ENCODE measurements at regions not wholly inside any gene's neighbourhood (a gene's known extent, or its start where the extent isn't known, plus 50 kb on each side); places are given as distances from the start of the nearest gene placed in this dataset.
A peak's percentile ranks its signal among the peaks of the same experiment; 100 is the strongest.

DNA sequence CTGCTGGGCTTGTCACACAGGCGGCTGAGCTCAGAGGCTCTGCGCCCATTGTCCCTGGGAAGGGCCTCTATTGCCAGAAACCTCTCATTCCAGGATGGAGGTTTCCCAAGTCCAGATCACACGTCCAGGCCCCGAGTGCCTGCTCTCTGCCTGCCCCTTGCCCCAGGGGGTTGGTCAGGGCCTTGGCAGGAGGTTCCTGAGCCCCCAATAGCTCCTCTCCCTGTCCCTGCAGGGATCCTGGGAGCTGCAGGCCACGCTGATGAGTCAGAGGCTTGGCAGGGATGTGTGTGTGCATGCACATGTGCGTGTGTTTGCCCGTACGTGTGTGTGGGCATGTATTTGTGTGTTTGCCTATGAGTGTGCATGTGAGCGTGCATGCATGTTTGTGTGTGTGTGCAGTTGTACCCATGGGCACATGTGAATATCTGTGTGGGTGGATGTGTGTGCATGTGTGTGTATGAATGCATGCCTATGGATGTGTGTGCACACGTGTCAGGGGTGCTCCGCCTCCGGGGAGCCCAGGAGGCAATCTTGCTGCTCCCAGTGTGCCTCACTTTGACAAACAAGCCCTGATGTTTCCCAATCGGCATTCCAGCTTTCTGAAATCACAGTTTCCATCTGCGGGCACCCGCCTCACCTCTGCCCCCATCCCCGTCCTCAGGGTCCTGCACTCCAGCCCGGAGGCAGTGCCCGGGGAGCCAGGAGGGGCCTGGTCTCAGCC is 98.4 kb upstream of the GSE1 start (continued):
- TF ChIP-seq ZNF318 (CRISPR knock-in tag; IDR thresholded peaks at IDR 0.05): peak; percentile 95
- TF ChIP-seq ZNF883 (CRISPR knock-in tag; IDR thresholded peaks at IDR 0.05; ENCODE audit: not compliant biosample characterization): peak; percentile 89
- TF ChIP-seq NFYB (CRISPR knock-in tag; IDR thresholded peaks at IDR 0.05): no peak
- no peak; the same call in 1 of the 2 replicates for TF ChIP-seq ETV6 (CRISPR knock-in tag; conservative IDR thresholded peaks at IDR 0.05)
- TF ChIP-seq, protein P1, sequence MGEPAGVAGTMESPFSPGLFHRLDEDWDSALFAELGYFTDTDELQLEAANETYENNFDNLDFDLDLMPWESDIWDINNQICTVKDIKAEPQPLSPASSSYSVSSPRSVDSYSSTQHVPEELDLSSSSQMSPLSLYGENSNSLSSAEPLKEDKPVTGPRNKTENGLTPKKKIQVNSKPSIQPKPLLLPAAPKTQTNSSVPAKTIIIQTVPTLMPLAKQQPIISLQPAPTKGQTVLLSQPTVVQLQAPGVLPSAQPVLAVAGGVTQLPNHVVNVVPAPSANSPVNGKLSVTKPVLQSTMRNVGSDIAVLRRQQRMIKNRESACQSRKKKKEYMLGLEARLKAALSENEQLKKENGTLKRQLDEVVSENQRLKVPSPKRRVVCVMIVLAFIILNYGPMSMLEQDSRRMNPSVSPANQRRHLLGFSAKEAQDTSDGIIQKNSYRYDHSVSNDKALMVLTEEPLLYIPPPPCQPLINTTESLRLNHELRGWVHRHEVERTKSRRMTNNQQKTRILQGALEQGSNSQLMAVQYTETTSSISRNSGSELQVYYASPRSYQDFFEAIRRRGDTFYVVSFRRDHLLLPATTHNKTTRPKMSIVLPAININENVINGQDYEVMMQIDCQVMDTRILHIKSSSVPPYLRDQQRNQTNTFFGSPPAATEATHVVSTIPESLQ (CRISPR knock-in tag; conservative IDR thresholded peaks at IDR 0.05): no peak; the same call in 1 of the 2 replicates
- TF ChIP-seq, protein P2, sequence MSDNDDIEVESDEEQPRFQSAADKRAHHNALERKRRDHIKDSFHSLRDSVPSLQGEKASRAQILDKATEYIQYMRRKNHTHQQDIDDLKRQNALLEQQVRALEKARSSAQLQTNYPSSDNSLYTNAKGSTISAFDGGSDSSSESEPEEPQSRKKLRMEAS (IDR thresholded peaks at IDR 0.05): peak; percentile 97
- no peak for TF ChIP-seq HDAC6 (IDR thresholded peaks at IDR 0.05; ENCODE audit: low read depth, low read length)
- TF ChIP-seq ZNF879 (CRISPR knock-in tag; IDR thresholded peaks at IDR 0.05): 0 out of 2 replicates have a peak, but pooled peaks have one; percentile 68
- TF ChIP-seq PHB2 (IDR thresholded peaks at IDR 0.05; ENCODE audit: partially characterized antibody): no peak
- TF ChIP-seq ETV5 (CRISPR knock-in tag; IDR thresholded peaks at IDR 0.05; ENCODE audit: borderline replicate concordance): peak; percentile 78
- peak; percentile 96 for TF ChIP-seq FOXJ3 (CRISPR knock-in tag; IDR thresholded peaks at IDR 0.05; ENCODE audit: borderline replicate concordance)
- TF ChIP-seq, protein P3, sequence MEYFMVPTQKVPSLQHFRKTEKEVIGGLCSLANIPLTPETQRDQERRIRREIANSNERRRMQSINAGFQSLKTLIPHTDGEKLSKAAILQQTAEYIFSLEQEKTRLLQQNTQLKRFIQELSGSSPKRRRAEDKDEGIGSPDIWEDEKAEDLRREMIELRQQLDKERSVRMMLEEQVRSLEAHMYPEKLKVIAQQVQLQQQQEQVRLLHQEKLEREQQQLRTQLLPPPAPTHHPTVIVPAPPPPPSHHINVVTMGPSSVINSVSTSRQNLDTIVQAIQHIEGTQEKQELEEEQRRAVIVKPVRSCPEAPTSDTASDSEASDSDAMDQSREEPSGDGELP (IDR thresholded peaks at IDR 0.05; ENCODE audit: borderline replicate concordance, low read depth): peak; percentile 85; the same call in 1 of the 2 replicates
- TF ChIP-seq, protein P4, sequence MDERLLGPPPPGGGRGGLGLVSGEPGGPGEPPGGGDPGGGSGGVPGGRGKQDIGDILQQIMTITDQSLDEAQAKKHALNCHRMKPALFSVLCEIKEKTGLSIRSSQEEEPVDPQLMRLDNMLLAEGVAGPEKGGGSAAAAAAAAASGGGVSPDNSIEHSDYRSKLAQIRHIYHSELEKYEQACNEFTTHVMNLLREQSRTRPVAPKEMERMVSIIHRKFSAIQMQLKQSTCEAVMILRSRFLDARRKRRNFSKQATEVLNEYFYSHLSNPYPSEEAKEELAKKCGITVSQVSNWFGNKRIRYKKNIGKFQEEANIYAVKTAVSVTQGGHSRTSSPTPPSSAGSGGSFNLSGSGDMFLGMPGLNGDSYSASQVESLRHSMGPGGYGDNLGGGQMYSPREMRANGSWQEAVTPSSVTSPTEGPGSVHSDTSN (CRISPR knock-in tag; IDR thresholded peaks at IDR 0.05): 0 out of 2 replicates have a peak, but pooled peaks have one; percentile 18
- TF ChIP-seq ZNF546 (CRISPR knock-in tag; conservative IDR thresholded peaks at IDR 0.05): peak; percentile 88; the same call in 1 of the 2 replicates
- TF ChIP-seq SP4 (CRISPR knock-in tag; IDR thresholded peaks at IDR 0.05): peak; percentile 84
- no peak for TF ChIP-seq RARG (CRISPR knock-in tag; IDR thresholded peaks at IDR 0.05; ENCODE audit: low read depth)
- TF ChIP-seq ZNF709 (CRISPR knock-in tag; IDR thresholded peaks at IDR 0.05): peak; percentile 42; the same call in 1 of the 2 replicates
